PFSK-1 (cell line): ENCODE measurements at regions not wholly inside any gene's neighbourhood (a gene's known extent, or its start where the extent isn't known, plus 50 kb on each side); places are given as distances from the start of the nearest gene placed in this dataset.

Experiments
- POLR2AphosphoS5 ChIP-seq: IDR thresholded peaks from 2 replicates; pipeline ENCODE4 v1.6.1; 2012; ENCODE audit warnings: low read depth, mild to moderate bottlenecking, control low read depth, low read length, moderate library complexity
- SIN3A ChIP-seq: IDR thresholded peaks from 2 replicates; pipeline ENCODE4 v1.6.1; 2012; ENCODE audit warnings: mild to moderate bottlenecking, low read length, moderate library complexity, borderline replicate concordance; ENCODE audit not compliant: insufficient read depth

DNA sequence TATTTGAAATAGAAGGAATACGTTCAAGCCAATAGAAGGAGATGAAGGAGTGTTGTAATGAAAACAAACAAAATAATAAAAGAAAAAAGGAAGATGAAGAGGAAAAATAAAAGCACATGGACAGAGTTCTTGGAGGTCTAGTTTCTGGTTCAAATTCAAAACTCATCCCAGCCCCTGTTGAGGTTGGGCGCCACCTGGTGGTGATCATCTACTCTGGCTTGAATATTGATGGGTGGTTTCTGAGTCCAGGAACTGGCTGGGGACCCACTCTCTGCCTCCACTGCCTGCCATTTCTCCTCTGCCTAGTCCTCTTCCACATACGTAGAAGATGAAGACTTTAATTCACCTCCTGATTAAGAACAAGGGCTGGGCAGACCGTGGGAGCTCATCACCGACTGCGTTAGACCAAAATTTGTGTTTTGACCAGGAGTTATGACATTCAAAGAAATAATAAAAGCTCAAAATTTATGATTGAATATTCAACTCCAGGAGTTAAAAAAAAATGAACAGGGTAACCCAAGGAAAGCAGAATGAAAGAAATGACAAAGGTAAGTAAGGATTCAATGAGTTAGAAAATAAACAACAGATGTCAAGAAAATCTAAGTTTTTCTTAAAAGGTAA lies 99.0 kb upstream of the SLC1A3 start:
- no peak for TF ChIP-seq POLR2AphosphoS5
- TF ChIP-seq SIN3A, result no peak
